Panc1 (cell line): ENCODE measurements at regions not wholly inside any gene's neighbourhood (a gene's known extent, or its start where the extent isn't known, plus 50 kb on each side); places are given as distances from the start of the nearest gene placed in this dataset.

Experiments
- ATAC-seq: fragments of 200-7000 bp; cut with Tn5 transposase; 2 replicates; pipeline ENCODE4 v1.9.1; 2020; ENCODE audit warnings: mild to moderate bottlenecking, moderate library complexity
- BruUV-seq: library from RNA; stranded (reverse); fragments of 400-500 nt; replicated peaks from 2 replicates; lab custom pipeline; 2021; lab: Mats Ljungman, UMichigan
- CTCF ChIA-PET: fragments of 300-600 bp; sonication (Branson Sonifier 250); formaldehyde crosslinking; loops from one replicate; lab custom pipeline; 2022; ENCODE audit warnings: antibody characterized with exemption; lab: Charles Lee
- POLR2A ChIA-PET: fragments of 300-600 bp; sonication (Branson Sonifier 250); formaldehyde crosslinking; loops from one replicate; lab custom pipeline; 2022; ENCODE audit warnings: antibody characterized with exemption; lab: Charles Lee
- DNase-seq: peaks from one replicate; pipeline ENCODE4 v3.0.0-alpha.2; 2010; ENCODE audit warnings: low read depth, low spot score
- H3K27ac ChIP-seq: 2 replicates; pipeline ENCODE4 v1.5.1; 2011; ENCODE audit warnings: mild to moderate bottlenecking, low read length, inconsistent platforms
- H3K27me3 ChIP-seq: fragments of 200-500 bp; sonication (Bioruptor generic); 2 replicates; pipeline ENCODE4 v1.6.0; 2014; ENCODE audit warnings: low read length, inconsistent platforms; ENCODE audit not compliant: control insufficient read depth, insufficient read depth
- H3K36me3 ChIP-seq: fragments of 200-500 bp; sonication (Bioruptor generic); 2 replicates; pipeline ENCODE4 v1.5.1; 2014; ENCODE audit warnings: inconsistent platforms, mild to moderate bottlenecking, low read length, moderate library complexity; ENCODE audit not compliant: control insufficient read depth, insufficient read depth
- H3K4me1 ChIP-seq: 2 replicates; pipeline ENCODE4 v1.5.1; 2011; ENCODE audit warnings: inconsistent platforms, mild to moderate bottlenecking, low read length, moderate library complexity; ENCODE audit not compliant: control insufficient read depth, insufficient read depth
- H3K4me3 ChIP-seq, 2 experiments: 2 replicates each; pipeline ENCODE4 v1.5.1; 2011 to 2012; ENCODE audit warnings: low read depth in 2 of 2, low read length in 2 of 2, mild to moderate bottlenecking in 2 of 2, inconsistent platforms in 1 of 2, moderate library complexity in 1 of 2
- H3K9me3 ChIP-seq: fragments of 200-500 bp; sonication (Bioruptor generic); 2 replicates; pipeline ENCODE4 v1.5.1; 2014; ENCODE audit warnings: low read depth, mild to moderate bottlenecking, inconsistent platforms, low read length, moderate library complexity; ENCODE audit not compliant: control insufficient read depth, insufficient read depth
- POLR2AphosphoS5 ChIP-seq: IDR thresholded peaks from 2 replicates; pipeline ENCODE4 v1.6.1; 2012; ENCODE audit warnings: mild to moderate bottlenecking, low read depth, low read length, moderate library complexity
- SIN3A ChIP-seq: IDR thresholded peaks from 2 replicates; pipeline ENCODE4 v1.6.1; 2012; ENCODE audit warnings: low read depth, mild to moderate bottlenecking, low read length, moderate library complexity, borderline replicate concordance; ENCODE audit not compliant: insufficient read depth
- TCF7L2 ChIP-seq: IDR thresholded peaks from 2 replicates; pipeline ENCODE4 v1.6.1; 2011; ENCODE audit warnings: mild to moderate bottlenecking, low read depth, low read length, inconsistent platforms
- in situ Hi-C: cut with HindIII; loops from 2 replicates; pipeline ENCODE4 v1.10.0; 2016; ENCODE audit warnings: low sequenced_read_pairs, low pct_unique_long_range_greater_than_20kb
- intact Hi-C: fragments of 100-400 bp; cut with micrococcal nuclease; formaldehyde crosslinking; loops from one replicate; pipeline ENCODE4 v1.10.0; 2022; ENCODE audit not compliant: unreplicated experiment
- TF ChIP-seq, protein P1 (sequence below), 2 experiments: IDR thresholded peaks; 2 replicates each; pipeline ENCODE4 v1.6.1; 2011 to 2012; ENCODE audit warnings: low read depth in 2 of 2, control low read depth in 1 of 2, low read length in 1 of 2, mild to moderate bottlenecking in 1 of 2, moderate library complexity in 1 of 2; ENCODE audit not compliant: insufficient read depth in 1 of 2
- TF ChIP-seq, protein P2 (sequence below): fragments of 450-650 bp; IDR thresholded peaks from 2 replicates; pipeline ENCODE4 v1.5.1; 2017; ENCODE audit warnings: mild to moderate bottlenecking

DNA sequence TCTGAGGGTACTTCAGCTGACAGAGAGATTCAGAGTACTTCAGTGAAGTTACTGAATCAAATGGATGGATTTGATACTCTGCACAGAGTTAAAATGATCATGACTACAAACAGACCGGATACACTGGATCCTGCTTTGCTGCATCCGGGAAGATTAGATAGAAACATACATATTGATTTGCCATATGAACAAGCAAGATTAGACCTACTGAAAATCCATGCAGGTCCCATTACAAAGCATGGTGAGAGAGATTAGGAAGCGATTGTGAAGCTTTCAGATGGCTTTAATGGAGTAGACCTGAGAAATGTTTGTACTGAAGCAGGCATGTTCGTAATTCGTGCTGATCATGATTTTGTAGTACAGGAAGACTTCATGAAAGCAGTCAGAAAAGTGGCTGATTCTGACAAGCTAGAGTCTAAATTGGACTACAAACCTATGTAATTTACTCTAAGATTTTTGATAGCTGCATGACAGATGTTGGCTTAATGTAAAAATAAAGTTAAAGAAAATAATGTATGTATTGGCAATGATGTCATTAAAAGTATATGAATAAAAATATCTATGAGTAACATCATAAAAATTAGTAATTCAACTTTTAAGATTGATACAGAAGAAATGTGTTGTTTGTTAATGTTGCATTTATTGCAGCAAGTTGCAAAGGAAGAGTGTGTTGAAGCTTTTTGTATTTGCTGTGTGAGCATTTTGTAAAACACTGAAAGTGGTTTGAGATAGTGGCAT is 136.1 kb upstream of the RAP1B start:
- intact Hi-C loops, result no loop called here
- no TSS peak for BruUV-seq
- TF ChIP-seq POLR2AphosphoS5, result no peak
- TF ChIP-seq, protein P1, sequence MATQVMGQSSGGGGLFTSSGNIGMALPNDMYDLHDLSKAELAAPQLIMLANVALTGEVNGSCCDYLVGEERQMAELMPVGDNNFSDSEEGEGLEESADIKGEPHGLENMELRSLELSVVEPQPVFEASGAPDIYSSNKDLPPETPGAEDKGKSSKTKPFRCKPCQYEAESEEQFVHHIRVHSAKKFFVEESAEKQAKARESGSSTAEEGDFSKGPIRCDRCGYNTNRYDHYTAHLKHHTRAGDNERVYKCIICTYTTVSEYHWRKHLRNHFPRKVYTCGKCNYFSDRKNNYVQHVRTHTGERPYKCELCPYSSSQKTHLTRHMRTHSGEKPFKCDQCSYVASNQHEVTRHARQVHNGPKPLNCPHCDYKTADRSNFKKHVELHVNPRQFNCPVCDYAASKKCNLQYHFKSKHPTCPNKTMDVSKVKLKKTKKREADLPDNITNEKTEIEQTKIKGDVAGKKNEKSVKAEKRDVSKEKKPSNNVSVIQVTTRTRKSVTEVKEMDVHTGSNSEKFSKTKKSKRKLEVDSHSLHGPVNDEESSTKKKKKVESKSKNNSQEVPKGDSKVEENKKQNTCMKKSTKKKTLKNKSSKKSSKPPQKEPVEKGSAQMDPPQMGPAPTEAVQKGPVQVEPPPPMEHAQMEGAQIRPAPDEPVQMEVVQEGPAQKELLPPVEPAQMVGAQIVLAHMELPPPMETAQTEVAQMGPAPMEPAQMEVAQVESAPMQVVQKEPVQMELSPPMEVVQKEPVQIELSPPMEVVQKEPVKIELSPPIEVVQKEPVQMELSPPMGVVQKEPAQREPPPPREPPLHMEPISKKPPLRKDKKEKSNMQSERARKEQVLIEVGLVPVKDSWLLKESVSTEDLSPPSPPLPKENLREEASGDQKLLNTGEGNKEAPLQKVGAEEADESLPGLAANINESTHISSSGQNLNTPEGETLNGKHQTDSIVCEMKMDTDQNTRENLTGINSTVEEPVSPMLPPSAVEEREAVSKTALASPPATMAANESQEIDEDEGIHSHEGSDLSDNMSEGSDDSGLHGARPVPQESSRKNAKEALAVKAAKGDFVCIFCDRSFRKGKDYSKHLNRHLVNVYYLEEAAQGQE (IDR thresholded peaks at IDR 0.05; ENCODE audit: insufficient read depth in 1 of 2, low read depth in 2 of 2, low read length in 1 of 2), result no peak
- TF ChIP-seq, protein P2, sequence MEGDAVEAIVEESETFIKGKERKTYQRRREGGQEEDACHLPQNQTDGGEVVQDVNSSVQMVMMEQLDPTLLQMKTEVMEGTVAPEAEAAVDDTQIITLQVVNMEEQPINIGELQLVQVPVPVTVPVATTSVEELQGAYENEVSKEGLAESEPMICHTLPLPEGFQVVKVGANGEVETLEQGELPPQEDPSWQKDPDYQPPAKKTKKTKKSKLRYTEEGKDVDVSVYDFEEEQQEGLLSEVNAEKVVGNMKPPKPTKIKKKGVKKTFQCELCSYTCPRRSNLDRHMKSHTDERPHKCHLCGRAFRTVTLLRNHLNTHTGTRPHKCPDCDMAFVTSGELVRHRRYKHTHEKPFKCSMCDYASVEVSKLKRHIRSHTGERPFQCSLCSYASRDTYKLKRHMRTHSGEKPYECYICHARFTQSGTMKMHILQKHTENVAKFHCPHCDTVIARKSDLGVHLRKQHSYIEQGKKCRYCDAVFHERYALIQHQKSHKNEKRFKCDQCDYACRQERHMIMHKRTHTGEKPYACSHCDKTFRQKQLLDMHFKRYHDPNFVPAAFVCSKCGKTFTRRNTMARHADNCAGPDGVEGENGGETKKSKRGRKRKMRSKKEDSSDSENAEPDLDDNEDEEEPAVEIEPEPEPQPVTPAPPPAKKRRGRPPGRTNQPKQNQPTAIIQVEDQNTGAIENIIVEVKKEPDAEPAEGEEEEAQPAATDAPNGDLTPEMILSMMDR, result no peak
- TF ChIP-seq TCF7L2, result no peak
- TF ChIP-seq SIN3A, result no peak
- DNase-seq (no peak), ATAC-seq (no peak)
- H3K4me3 ChIP-seq, result no peak overlapping the region
- POLR2A ChIA-PET, result no interaction called here
- no peak overlapping the region; the same call in 1 of the 2 replicates for H3K27ac ChIP-seq
- no peaks in the 10 kb centered on the region for H3K36me3 ChIP-seq
- no peaks in the 10 kb centered on the region for H3K9me3 ChIP-seq
- H3K27me3 ChIP-seq, result no peaks in the 10 kb centered on the region
- peaks cover 5% of the 10 kb centered on the region for H3K4me1 ChIP-seq
- in situ Hi-C loops, result no loop called here
- CTCF ChIA-PET, result no interaction called here

DNA sequence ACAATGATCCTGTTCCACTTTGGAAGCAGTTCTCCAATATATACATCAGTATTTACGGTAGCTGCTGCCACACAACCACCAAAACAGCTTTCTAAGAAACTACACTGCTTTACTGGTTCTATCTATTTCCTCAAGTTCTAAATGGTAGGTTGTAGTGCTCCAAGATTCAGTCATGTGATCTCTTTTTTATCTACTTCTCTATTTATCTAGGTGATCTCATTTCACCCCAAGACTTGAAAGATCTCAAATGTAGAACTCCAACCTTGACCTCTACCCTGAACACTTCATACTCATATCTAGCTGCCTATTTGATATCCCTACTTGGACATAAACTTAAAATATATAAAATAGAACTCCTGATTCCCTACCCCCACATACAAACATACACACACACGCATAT is 133.9 kb upstream of the RAP1B start:
- DNase-seq (no peak), ATAC-seq (no peak)
- ChIA-PET CTCF (no interaction called here), POLR2A (no interaction called here)
- Histone ChIP-seq H3K27ac (peak overlapping the region; percentile 60; the same call in 1 of the 2 replicates), H3K4me1 (peaks cover 12% of the 10 kb centered on the region), H3K36me3 (no peaks in the 10 kb centered on the region), H3K9me3 (no peaks in the 10 kb centered on the region; the same call in 1 of the 2 replicates), H3K27me3 (no peaks in the 10 kb centered on the region), H3K4me3 (no peak overlapping the region)
- no TSS peak for BruUV-seq
- in situ Hi-C loops (no loop called here), intact Hi-C loops (no loop called here)
- TF ChIP-seq SIN3A (no peak), TCF7L2 (no peak), POLR2AphosphoS5 (no peak)
- TF ChIP-seq, protein P2, result no peak
- TF ChIP-seq, protein P1 (IDR thresholded peaks at IDR 0.05; ENCODE audit: insufficient read depth in 1 of 2, low read depth in 2 of 2, low read length in 1 of 2), result no peak
